Trophoblast cell (in vitro differentiated cells and primary cell): ENCODE measurements at regions not wholly inside any gene's neighbourhood (a gene's known extent, or its start where the extent isn't known, plus 50 kb on each side); places are given as distances from the start of the nearest gene placed in this dataset.
A peak's percentile ranks its signal among the peaks of the same experiment; 100 is the strongest.

Experiments used
- DNase-seq, 2 donors: peaks; one replicate each; pipeline ENCODE4 v3.0.0-alpha.2; 2016
- H2AFZ ChIP-seq: 2 replicates; pipeline ENCODE4 v1.6.1; 2013; ENCODE audit warnings: low read length, moderate library complexity, mild to moderate bottlenecking; ENCODE audit not compliant: insufficient read depth, poor library complexity
- H2AK5ac ChIP-seq: 2 replicates; pipeline ENCODE4 v1.6.1; 2013; ENCODE audit warnings: mild to moderate bottlenecking, low read length
- H2BK120ac ChIP-seq: 2 replicates; pipeline ENCODE4 v1.6.1; 2013; ENCODE audit warnings: low read length, mild to moderate bottlenecking, moderate library complexity; ENCODE audit not compliant: insufficient read depth, poor library complexity
- H2BK12ac ChIP-seq: 2 replicates; pipeline ENCODE4 v1.6.1; 2013; ENCODE audit warnings: mild to moderate bottlenecking, low read length, moderate library complexity
- H2BK5ac ChIP-seq: 2 replicates; pipeline ENCODE4 v1.6.1; 2013; ENCODE audit warnings: low read length, low read depth, moderate library complexity, mild to moderate bottlenecking; ENCODE audit not compliant: poor library complexity
- H3K14ac ChIP-seq: 2 replicates; pipeline ENCODE4 v1.6.1; 2013; ENCODE audit warnings: mild to moderate bottlenecking, low read length
- H3K18ac ChIP-seq: 2 replicates; pipeline ENCODE4 v1.6.1; 2013; ENCODE audit warnings: mild to moderate bottlenecking, low read length
- H3K23ac ChIP-seq: 2 replicates; pipeline ENCODE4 v1.6.1; 2013; ENCODE audit warnings: low read length
- H3K27ac ChIP-seq: 2 replicates; pipeline ENCODE4 v1.5.1; 2013; ENCODE audit warnings: low read depth, mild to moderate bottlenecking, inconsistent platforms, low read length, moderate library complexity
- H3K27me3 ChIP-seq: 2 replicates; pipeline ENCODE4 v1.6.1; 2013; ENCODE audit warnings: inconsistent platforms, mild to moderate bottlenecking, low read length, moderate library complexity; ENCODE audit not compliant: insufficient read depth
- H3K36me3 ChIP-seq, 2 experiments: 1 replicate in 1 of 2; 2 replicates in 1 of 2; pipeline ENCODE4 v1.6.1; 2013; ENCODE audit warnings: low read length in 2 of 2, mild to moderate bottlenecking in 2 of 2, moderate library complexity in 1 of 2; ENCODE audit not compliant: insufficient read depth in 2 of 2, control insufficient read depth in 1 of 2
- H3K4ac ChIP-seq: 2 replicates; pipeline ENCODE4 v1.6.1; 2013; ENCODE audit warnings: low read depth, mild to moderate bottlenecking, low read length, moderate library complexity
- H3K4me1 ChIP-seq, 2 experiments: 1 replicate in 1 of 2; 2 replicates in 1 of 2; pipeline ENCODE4 v1.6.1; 2013; ENCODE audit warnings: low read length in 2 of 2, mild to moderate bottlenecking in 2 of 2, moderate library complexity in 1 of 2; ENCODE audit not compliant: insufficient read depth in 2 of 2, control insufficient read depth in 1 of 2
- H3K4me2 ChIP-seq: 2 replicates; pipeline ENCODE4 v1.6.1; 2013; ENCODE audit warnings: inconsistent platforms, mild to moderate bottlenecking, low read length, moderate library complexity
- H3K4me3 ChIP-seq: 2 replicates; pipeline ENCODE4 v1.5.1; 2013; ENCODE audit warnings: mild to moderate bottlenecking, low read depth, low read length, inconsistent platforms
- H3K79me1 ChIP-seq: one replicate; pipeline ENCODE4 v1.6.1; 2013; ENCODE audit warnings: low read length
- H3K79me2 ChIP-seq: 2 replicates; pipeline ENCODE4 v1.6.1; 2013; ENCODE audit warnings: low read length, mild to moderate bottlenecking; ENCODE audit not compliant: control insufficient read depth, insufficient read depth, poor library complexity
- H3K9ac ChIP-seq: 2 replicates; pipeline ENCODE4 v1.6.1; 2013; ENCODE audit warnings: mild to moderate bottlenecking, low read length
- H3K9me3 ChIP-seq: 2 replicates; pipeline ENCODE4 v1.6.1; 2013; ENCODE audit warnings: low read depth, mild to moderate bottlenecking, control low read depth, inconsistent platforms, low read length; ENCODE audit not compliant: insufficient read depth
- H4K12ac ChIP-seq: 2 replicates; pipeline ENCODE4 v1.6.1; 2013; ENCODE audit warnings: low read depth, mild to moderate bottlenecking, low read length, moderate library complexity
- H4K8ac ChIP-seq: 2 replicates; pipeline ENCODE4 v1.6.1; 2013; ENCODE audit warnings: low read depth, mild to moderate bottlenecking, low read length, moderate library complexity
- H4K91ac ChIP-seq: one replicate; pipeline ENCODE4 v1.6.1; 2013; ENCODE audit warnings: low read depth, mild to moderate bottlenecking, low read length, moderate library complexity
- WGBS: extraction: QIAGEN DNeasy Blood & Tissue Kit; methylation state at CpG from one replicate; pipeline ENCODE4 v1.1.7; 2013; ENCODE audit warnings: missing lambda C conversion rate; ENCODE audit not compliant: insufficient read length, insufficient coverage; ENCODE audit errors: extremely low coverage; 5-methylcytosine and 5-hydroxymethylcytosine counted together

DNA sequence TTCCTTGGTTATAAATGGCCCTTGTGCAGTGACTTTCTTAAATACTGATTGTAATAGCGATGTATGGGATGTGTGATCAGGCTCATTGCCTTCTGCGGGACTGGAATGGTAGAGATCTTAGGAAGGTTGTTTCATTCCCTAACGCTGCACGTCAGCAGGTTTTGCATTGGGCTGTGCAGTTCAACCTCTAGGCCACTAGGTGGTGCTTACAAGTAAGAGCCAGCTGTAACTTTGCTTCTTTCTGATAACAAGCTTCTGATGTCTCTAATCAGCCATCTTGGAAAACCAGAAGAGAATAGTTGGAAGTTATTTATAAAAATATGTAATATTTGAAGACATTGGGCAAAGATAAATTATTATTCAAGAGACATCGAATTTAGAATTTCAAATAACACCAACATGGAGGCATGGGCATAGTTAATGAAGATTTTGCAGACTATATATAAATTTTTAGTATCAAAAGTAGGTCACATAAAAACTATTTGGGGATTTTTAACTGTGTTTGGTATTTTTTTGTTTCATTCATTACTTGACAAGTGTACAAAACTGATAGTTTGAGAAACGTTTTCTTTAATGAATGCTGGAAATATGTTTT lies 339.7 kb upstream of the PCDH7 start:
- H3K9me3 ChIP-seq, result no peaks in the 10 kb centered on the region
- H3K14ac ChIP-seq, result no peak overlapping the region
- H2AK5ac ChIP-seq, result no peak overlapping the region
- no peak overlapping the region for H3K4ac ChIP-seq
- peak; percentile 30 to 77 for DNase-seq
- H3K23ac ChIP-seq, result no peak overlapping the region
- no peak overlapping the region for H3K9ac ChIP-seq
- no peak overlapping the region for H2BK120ac ChIP-seq
- H2BK5ac ChIP-seq, result no peak overlapping the region
- H3K27ac ChIP-seq, result no peak overlapping the region
- H3K4me2 ChIP-seq, result no peak overlapping the region
- no peaks in the 10 kb centered on the region for H3K79me2 ChIP-seq
- no peaks in the 10 kb centered on the region for H3K27me3 ChIP-seq
- H2BK12ac ChIP-seq, result no peak overlapping the region
- H4K91ac ChIP-seq, result no peak overlapping the region
- H3K79me1 ChIP-seq, result no peaks in the 10 kb centered on the region
- no peak overlapping the region for H3K18ac ChIP-seq
- H4K8ac ChIP-seq, result no peak overlapping the region
- no peak overlapping the region for H2AFZ ChIP-seq
- no CpG with 5 or more reads among the region's 6 CpGs for WGBS
- no peak overlapping the region for H4K12ac ChIP-seq
- no peak overlapping the region for H3K4me3 ChIP-seq
- H3K4me1 ChIP-seq, result no peaks in the 10 kb centered on the region
- H3K36me3 ChIP-seq, result no peaks in the 10 kb centered on the region

DNA sequence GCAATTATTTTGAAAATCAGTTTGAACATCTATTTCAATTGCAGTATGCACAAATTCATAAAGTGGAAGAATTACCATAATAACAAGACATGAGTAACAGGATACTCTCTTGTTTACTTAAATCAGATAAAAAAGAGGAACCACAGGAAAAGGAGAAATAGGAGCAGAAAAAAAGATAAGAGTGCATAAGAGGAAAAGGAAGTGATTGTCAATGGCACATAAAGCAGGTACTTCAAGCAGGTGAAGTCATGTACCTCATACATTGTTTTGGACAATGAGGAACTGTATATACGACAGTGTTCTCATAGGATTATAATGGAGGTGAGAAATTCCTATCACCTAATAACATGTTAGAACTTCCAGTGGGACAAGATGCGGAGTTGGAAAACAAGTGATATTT lies 334.5 kb upstream of the PCDH7 start:
- Histone ChIP-seq H3K27ac (no peak overlapping the region), H3K79me1 (no peaks in the 10 kb centered on the region), H4K8ac (no peak overlapping the region), H2AK5ac (no peak overlapping the region), H3K23ac (no peak overlapping the region), H2BK120ac (no peak overlapping the region), H3K4me1 (no peaks in the 10 kb centered on the region), H3K4me2 (no peak overlapping the region), H3K18ac (no peak overlapping the region), H4K12ac (no peak overlapping the region), H3K36me3 (no peaks in the 10 kb centered on the region), H2BK12ac (no peak overlapping the region), H3K27me3 (no peaks in the 10 kb centered on the region), H3K4me3 (no peak overlapping the region), H3K9me3 (no peaks in the 10 kb centered on the region), H3K14ac (no peak overlapping the region), H4K91ac (no peak overlapping the region), H2BK5ac (no peak overlapping the region), H3K9ac (no peak overlapping the region), H3K4ac (no peak overlapping the region), H2AFZ (no peak overlapping the region), H3K79me2 (no peaks in the 10 kb centered on the region)
- DNase-seq, result no peak
- no CpG with 5 or more reads among the region's 2 CpGs for WGBS

GRCh38 chr4:30386266-30386895 lies 333.8 kb upstream of the PCDH7 start:
- no peak overlapping the region for H2BK5ac ChIP-seq
- no peak overlapping the region for H3K23ac ChIP-seq
- no peak overlapping the region for H3K27ac ChIP-seq
- H4K91ac ChIP-seq, result no peak overlapping the region
- H3K4me3 ChIP-seq, result no peak overlapping the region
- no peak overlapping the region for H2BK120ac ChIP-seq
- H3K18ac ChIP-seq, result no peak overlapping the region
- H3K36me3 ChIP-seq, result no peaks in the 10 kb centered on the region
- no peaks in the 10 kb centered on the region for H3K9me3 ChIP-seq
- H3K4me1 ChIP-seq, result no peaks in the 10 kb centered on the region
- no peak overlapping the region for H4K12ac ChIP-seq
- no peak overlapping the region for H4K8ac ChIP-seq
- H2AK5ac ChIP-seq, result no peak overlapping the region
- no peaks in the 10 kb centered on the region for H3K79me1 ChIP-seq
- H3K27me3 ChIP-seq, result no peaks in the 10 kb centered on the region
- WGBS, result no CpG with 5 or more reads among the region's 4 CpGs
- no peak overlapping the region for H3K4ac ChIP-seq
- no peaks in the 10 kb centered on the region for H3K79me2 ChIP-seq
- no peak overlapping the region for H2BK12ac ChIP-seq
- H3K9ac ChIP-seq, result no peak overlapping the region
- H3K4me2 ChIP-seq, result no peak overlapping the region
- no peak for DNase-seq
- no peak overlapping the region for H3K14ac ChIP-seq
- H2AFZ ChIP-seq, result no peak overlapping the region

DNA sequence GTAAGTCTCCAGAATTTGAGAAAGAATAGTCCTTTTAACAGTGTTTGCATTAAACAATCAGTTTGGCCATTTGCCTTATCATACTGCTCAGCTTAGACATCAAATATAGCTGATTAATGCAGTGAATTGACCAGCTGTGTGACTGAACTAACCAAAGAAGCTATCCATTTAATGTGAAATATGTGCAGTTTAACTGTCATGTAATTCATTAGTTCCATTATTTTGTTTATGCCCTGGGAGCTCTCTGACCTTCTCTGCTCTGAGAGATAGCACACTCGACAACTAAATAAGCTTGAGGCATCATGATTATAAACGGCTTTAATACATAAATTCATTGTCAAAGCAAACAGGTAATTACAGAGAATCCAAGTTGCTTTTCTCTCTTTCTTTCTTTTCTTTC lies 324.3 kb upstream of the PCDH7 start:
- Histone ChIP-seq H4K8ac (no peak overlapping the region), H3K23ac (no peak overlapping the region), H3K18ac (no peak overlapping the region), H4K12ac (no peak overlapping the region), H3K4me2 (no peak overlapping the region), H3K79me1 (peaks cover 5% of the 10 kb centered on the region), H3K4me3 (no peak overlapping the region), H3K36me3 (no peaks in the 10 kb centered on the region), H3K4me1 (peaks cover 0 to 3% of the 10 kb centered on the region in 2 experiments), H3K4ac (no peak overlapping the region), H3K9ac (no peak overlapping the region), H3K14ac (no peak overlapping the region), H2AK5ac (no peak overlapping the region), H3K27me3 (no peaks in the 10 kb centered on the region), H4K91ac (no peak overlapping the region), H2BK5ac (no peak overlapping the region), H3K79me2 (no peaks in the 10 kb centered on the region), H2AFZ (no peak overlapping the region), H3K9me3 (no peaks in the 10 kb centered on the region), H2BK12ac (no peak overlapping the region), H3K27ac (no peak overlapping the region), H2BK120ac (no peak overlapping the region)
- no CpG with 5 or more reads among the region's 2 CpGs for WGBS
- DNase-seq, result no peak
